T47D (cell line): ENCODE measurements at regions not wholly inside any gene's neighbourhood (a gene's known extent, or its start where the extent isn't known, plus 50 kb on each side); places are given as distances from the start of the nearest gene placed in this dataset.
A peak's percentile ranks its signal among the peaks of the same experiment; 100 is the strongest.

Experiments used
- DNase-seq, 2 experiments: peaks; one replicate each; pipeline versions ENCODE4 v3.0.0 to v3.0.0-alpha.2; 2011 to 2012; ENCODE audit warnings: low read depth in 1 of 2, low spot score in 1 of 2
- JUND ChIP-seq: IDR thresholded peaks from 2 replicates; pipeline ENCODE4 v1.6.1; 2012; ENCODE audit warnings: low read depth
- in situ Hi-C: cut with HindIII; loops from 2 replicates; pipeline ENCODE4 v1.10.0; 2016; ENCODE audit warnings: low sequenced_read_pairs, low pct_unique_long_range_greater_than_20kb

GRCh38 chr6:91694016-91694654, 1107.3 kb upstream of the MAP3K7 start:
- TF ChIP-seq JUND, result no peak
- no peak for DNase-seq
- in situ Hi-C loops, result no loop called here

- DNase-seq, result peak in 1 of 2 experiments; percentile 5
Measured at GRCh38 chr6:91691449-91691848, 1104.6 kb upstream of the MAP3K7 start.

GRCh38 chr6:91683240-91683639, 1096.4 kb upstream of the MAP3K7 start:
- in situ Hi-C loops, result no loop called here
- TF ChIP-seq JUND, result no peak
- no peak for DNase-seq

More at GRCh38 chr6:91691449-91691848, 1104.6 kb upstream of the MAP3K7 start:
- in situ Hi-C loops, result no loop called here
- no peak for TF ChIP-seq JUND

GRCh38 chr6:91681296-91681695, 1094.4 kb upstream of the MAP3K7 start:
- in situ Hi-C loops, result no loop called here
- no peak for TF ChIP-seq JUND
- no peak for DNase-seq

- in situ Hi-C loops, result no loop called here
- DNase-seq, result no peak
- no peak for TF ChIP-seq JUND
Measured at GRCh38 chr6:91678679-91679446, 1092.0 kb upstream of the MAP3K7 start.

- in situ Hi-C loops, result no loop called here
- no peak for DNase-seq
- no peak for TF ChIP-seq JUND
Measured at GRCh38 chr6:91672201-91672600, 1085.3 kb upstream of the MAP3K7 start.

- DNase-seq, result no peak
- TF ChIP-seq JUND, result no peak
- in situ Hi-C loops, result no loop called here
Measured at GRCh38 chr6:91669871-91670268, 1083.0 kb upstream of the MAP3K7 start.

- no peak for TF ChIP-seq JUND
- DNase-seq, result no peak
- in situ Hi-C loops, result no loop called here
Measured at GRCh38 chr6:91669154-91669870, 1082.4 kb upstream of the MAP3K7 start.

GRCh38 chr6:91667596-91667995, 1080.7 kb upstream of the MAP3K7 start:
- no peak for DNase-seq
- no peak for TF ChIP-seq JUND
- in situ Hi-C loops, result no loop called here

GRCh38 chr6:91664327-91664959, 1077.6 kb upstream of the MAP3K7 start:
- in situ Hi-C loops, result no loop called here
- TF ChIP-seq JUND, result no peak
- DNase-seq, result no peak

- no peak for DNase-seq
- TF ChIP-seq JUND, result no peak
- in situ Hi-C loops, result no loop called here
Measured at GRCh38 chr6:91660893-91661292, 1074.0 kb upstream of the MAP3K7 start.

- TF ChIP-seq JUND, result no peak
- DNase-seq, result no peak
- in situ Hi-C loops, result no loop called here
Measured at GRCh38 chr6:91659891-91660290, 1073.0 kb upstream of the MAP3K7 start.
